GM06990 (cell line): ENCODE measurements at regions not wholly inside any gene's neighbourhood (a gene's known extent, or its start where the extent isn't known, plus 50 kb on each side); places are given as distances from the start of the nearest gene placed in this dataset.
"Not testable (repeated sequence)": the region's sequence is repeated elsewhere in the genome, so short reads cannot be mapped to it uniquely, and the experiment has no call there.

Source experiments
- DNase-seq: peaks from one replicate; pipeline ENCODE4 v3.0.0-alpha.2; 2011; ENCODE audit not compliant: insufficient read length; ENCODE audit errors: extremely low read depth
- H3K27me3 ChIP-seq: replicated peaks from 2 replicates; pipeline ENCODE4 v1.6.0; 2011; ENCODE audit warnings: low read length; ENCODE audit not compliant: control insufficient read depth, insufficient read depth
- H3K36me3 ChIP-seq: 2 replicates; pipeline ENCODE4 v1.5.1; 2011; ENCODE audit warnings: low read length; ENCODE audit not compliant: control insufficient read depth, insufficient read depth
- H3K4me3 ChIP-seq: replicated peaks from 2 replicates; pipeline ENCODE4 v1.5.1; 2011; ENCODE audit warnings: low read depth, mild to moderate bottlenecking, control low read depth, low read length
- CTCF ChIP-seq: IDR thresholded peaks from 2 replicates; pipeline ENCODE4 v1.5.1; 2011; ENCODE audit warnings: low read length, control low read depth, mild to moderate bottlenecking, inconsistent platforms; ENCODE audit not compliant: insufficient read depth, poor library complexity, severe bottlenecking

- Histone ChIP-seq H3K36me3 (no peaks in the 10 kb centered on the region), H3K27me3 (no peaks in the 10 kb centered on the region; the same call in 1 of the 2 replicates), H3K4me3 (no peak overlapping the region)
- TF ChIP-seq CTCF = no peak
- DNase-seq = no peak
These were observed 105.2 kb upstream of the LRPAP1 start for GRCh38 chr4:3637326-3638016.

GRCh38 chr4:3636646-3637320 lies 104.6 kb upstream of the LRPAP1 start:
- no peak for DNase-seq
- TF ChIP-seq CTCF = no peak
- H3K36me3 ChIP-seq = no peaks in the 10 kb centered on the region
- H3K27me3 ChIP-seq = no peaks in the 10 kb centered on the region; the same call in 1 of the 2 replicates
- H3K4me3 ChIP-seq = no peak overlapping the region

GRCh38 chr4:3636020-3636419 lies 103.8 kb upstream of the LRPAP1 start:
- DNase-seq, H3K36me3 ChIP-seq, H3K27me3 ChIP-seq, H3K4me3 ChIP-seq: not testable (repeated sequence)

- Histone ChIP-seq H3K4me3 (no peak overlapping the region), H3K36me3 (no peaks in the 10 kb centered on the region), H3K27me3 (no peaks in the 10 kb centered on the region; the same call in 1 of the 2 replicates)
- no peak for TF ChIP-seq CTCF
- DNase-seq = no peak
These were observed 102.9 kb upstream of the LRPAP1 start for GRCh38 chr4:3634894-3635820.

- no peak for TF ChIP-seq CTCF
- Histone ChIP-seq H3K4me3 (no peak overlapping the region), H3K27me3 (no peaks in the 10 kb centered on the region), H3K36me3 (no peaks in the 10 kb centered on the region)
- no peak for DNase-seq
These were observed 102.1 kb upstream of the LRPAP1 start for GRCh38 chr4:3634281-3634857.

GRCh38 chr4:3633277-3633676 lies 101.1 kb upstream of the LRPAP1 start:
- not testable (repeated sequence) for H3K36me3 ChIP-seq, DNase-seq, H3K27me3 ChIP-seq, H3K4me3 ChIP-seq

GRCh38 chr4:3632794-3633193 lies 100.6 kb upstream of the LRPAP1 start:
- not testable (repeated sequence) for H3K4me3 ChIP-seq, H3K36me3 ChIP-seq, H3K27me3 ChIP-seq, DNase-seq

- not testable (repeated sequence) for H3K4me3 ChIP-seq, H3K36me3 ChIP-seq, H3K27me3 ChIP-seq, DNase-seq
These were observed 99.5 kb upstream of the LRPAP1 start for GRCh38 chr4:3631544-3632266.
